ENCODE measurements at regions not wholly inside any gene's neighbourhood (a gene's known extent, or its start where the extent isn't known, plus 50 kb on each side); places are given as distances from the start of the nearest gene placed in this dataset.

DNA sequence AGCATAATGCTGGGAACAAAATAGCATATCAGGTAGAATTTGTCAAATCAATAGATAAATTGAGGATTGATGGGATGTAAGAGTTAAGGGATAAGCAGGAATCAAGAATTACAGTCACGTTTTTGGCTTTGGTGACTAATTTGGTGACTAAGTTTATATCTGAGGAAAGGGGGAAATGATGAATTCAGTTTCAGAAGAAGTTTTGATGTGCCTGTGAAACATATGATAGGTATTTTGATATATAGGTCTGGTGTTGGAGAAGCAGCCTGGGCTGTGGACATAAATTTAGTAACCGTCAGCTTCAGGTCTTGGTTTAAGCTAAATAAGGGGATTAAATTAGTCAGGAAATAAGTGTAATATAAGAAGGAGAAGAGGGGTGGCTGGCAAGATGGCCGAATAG, 79.0 kb upstream of the EDA2R start:
- TF ChIP-seq, protein P1, sequence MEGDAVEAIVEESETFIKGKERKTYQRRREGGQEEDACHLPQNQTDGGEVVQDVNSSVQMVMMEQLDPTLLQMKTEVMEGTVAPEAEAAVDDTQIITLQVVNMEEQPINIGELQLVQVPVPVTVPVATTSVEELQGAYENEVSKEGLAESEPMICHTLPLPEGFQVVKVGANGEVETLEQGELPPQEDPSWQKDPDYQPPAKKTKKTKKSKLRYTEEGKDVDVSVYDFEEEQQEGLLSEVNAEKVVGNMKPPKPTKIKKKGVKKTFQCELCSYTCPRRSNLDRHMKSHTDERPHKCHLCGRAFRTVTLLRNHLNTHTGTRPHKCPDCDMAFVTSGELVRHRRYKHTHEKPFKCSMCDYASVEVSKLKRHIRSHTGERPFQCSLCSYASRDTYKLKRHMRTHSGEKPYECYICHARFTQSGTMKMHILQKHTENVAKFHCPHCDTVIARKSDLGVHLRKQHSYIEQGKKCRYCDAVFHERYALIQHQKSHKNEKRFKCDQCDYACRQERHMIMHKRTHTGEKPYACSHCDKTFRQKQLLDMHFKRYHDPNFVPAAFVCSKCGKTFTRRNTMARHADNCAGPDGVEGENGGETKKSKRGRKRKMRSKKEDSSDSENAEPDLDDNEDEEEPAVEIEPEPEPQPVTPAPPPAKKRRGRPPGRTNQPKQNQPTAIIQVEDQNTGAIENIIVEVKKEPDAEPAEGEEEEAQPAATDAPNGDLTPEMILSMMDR (IDR thresholded peaks at IDR 0.05) = no peak
- no peak for TF ChIP-seq POLR2AphosphoS5 (IDR thresholded peaks at IDR 0.05)
